ENCODE measurements at regions not wholly inside any gene's neighbourhood (a gene's known extent, or its start where the extent isn't known, plus 50 kb on each side); places are given as distances from the start of the nearest gene placed in this dataset.

DNA sequence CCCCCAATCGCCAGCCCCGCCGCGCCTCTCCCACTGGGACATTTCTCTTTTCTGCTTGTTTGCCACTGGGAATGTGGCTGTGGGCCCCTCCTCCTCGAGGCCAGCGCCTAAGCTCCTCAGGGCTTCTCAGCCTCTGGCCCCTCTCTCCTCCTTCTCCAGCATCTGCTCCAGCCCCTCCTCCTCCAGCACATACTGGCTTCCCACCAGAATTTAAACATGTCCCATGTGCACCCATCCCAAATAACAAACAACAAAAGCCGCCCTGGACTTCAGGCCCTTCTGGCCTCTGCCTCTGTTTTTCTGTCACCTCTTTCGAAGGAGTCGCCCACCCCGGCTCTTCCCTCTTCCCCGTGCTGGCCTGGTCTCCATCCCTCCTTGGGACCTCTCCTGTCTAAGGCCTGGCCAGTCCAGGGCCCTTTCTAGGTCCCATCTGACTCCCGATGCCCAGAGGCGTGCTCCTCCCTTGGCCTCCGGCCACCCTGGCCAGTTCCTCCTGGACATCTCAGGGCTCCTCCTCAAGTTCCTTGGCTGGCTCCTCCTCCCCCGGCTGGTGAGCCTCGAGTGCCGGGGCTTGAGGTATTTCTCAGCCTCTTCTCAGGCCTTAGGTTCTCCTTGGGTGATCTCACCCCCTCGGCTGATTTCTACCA, 94.6 kb upstream of the SLC6A6 start:
- DNase-seq: no peak
- TF ChIP-seq, protein P1, sequence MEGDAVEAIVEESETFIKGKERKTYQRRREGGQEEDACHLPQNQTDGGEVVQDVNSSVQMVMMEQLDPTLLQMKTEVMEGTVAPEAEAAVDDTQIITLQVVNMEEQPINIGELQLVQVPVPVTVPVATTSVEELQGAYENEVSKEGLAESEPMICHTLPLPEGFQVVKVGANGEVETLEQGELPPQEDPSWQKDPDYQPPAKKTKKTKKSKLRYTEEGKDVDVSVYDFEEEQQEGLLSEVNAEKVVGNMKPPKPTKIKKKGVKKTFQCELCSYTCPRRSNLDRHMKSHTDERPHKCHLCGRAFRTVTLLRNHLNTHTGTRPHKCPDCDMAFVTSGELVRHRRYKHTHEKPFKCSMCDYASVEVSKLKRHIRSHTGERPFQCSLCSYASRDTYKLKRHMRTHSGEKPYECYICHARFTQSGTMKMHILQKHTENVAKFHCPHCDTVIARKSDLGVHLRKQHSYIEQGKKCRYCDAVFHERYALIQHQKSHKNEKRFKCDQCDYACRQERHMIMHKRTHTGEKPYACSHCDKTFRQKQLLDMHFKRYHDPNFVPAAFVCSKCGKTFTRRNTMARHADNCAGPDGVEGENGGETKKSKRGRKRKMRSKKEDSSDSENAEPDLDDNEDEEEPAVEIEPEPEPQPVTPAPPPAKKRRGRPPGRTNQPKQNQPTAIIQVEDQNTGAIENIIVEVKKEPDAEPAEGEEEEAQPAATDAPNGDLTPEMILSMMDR (IDR thresholded peaks at IDR 0.05): no peak
- TF ChIP-seq POLR2AphosphoS5 (IDR thresholded peaks at IDR 0.05) (no peak), POLR2A (IDR thresholded peaks at IDR 0.05) (no peak), EP300 (IDR thresholded peaks at IDR 0.05) (no peak)

DNA sequence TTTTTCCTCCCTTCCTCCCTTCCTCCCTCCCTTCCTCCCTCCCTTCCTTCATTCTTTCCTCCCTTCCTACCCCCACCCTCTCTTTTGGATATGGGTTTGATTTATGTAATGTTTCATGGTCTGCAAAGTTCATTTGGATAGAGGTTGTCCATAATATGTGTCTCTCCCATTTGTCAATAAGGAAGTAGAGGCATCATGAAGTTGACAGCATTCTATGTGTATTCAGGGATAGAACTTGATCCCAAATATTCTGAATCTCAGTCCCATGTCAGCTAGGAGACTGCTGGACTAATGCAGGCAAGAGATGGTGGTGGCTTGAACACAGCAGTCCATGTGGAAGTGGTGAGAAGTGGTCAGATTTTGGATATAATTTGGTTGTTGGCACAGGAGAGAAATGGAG, 90.7 kb upstream of the SLC6A6 start:
- no peak overlapping the region for H3K4me3 ChIP-seq
- H3K36me3 ChIP-seq: no peaks in the 10 kb centered on the region
- peaks cover 0 to 4% (median 0%) of the 10 kb centered on the region in 3 donors for H3K27me3 ChIP-seq
- H3K4me1 ChIP-seq: no peaks in the 10 kb centered on the region
- intact Hi-C loops (cut with DNase I): no loop called here
- no peak for DNase-seq
- no peak for TF ChIP-seq EP300 (IDR thresholded peaks at IDR 0.05)
- no peak for TF ChIP-seq POLR2AphosphoS5 (IDR thresholded peaks at IDR 0.05)
- TF ChIP-seq, protein P1 (IDR thresholded peaks at IDR 0.05): no peak
- no peak overlapping the region for H3K27ac ChIP-seq
- no peaks in the 10 kb centered on the region for H3K9me3 ChIP-seq

More for the DNA sequence above, 94.6 kb upstream of the SLC6A6 start:
- H3K4me1 ChIP-seq: peaks cover 0 to 15% (median 7%) of the 10 kb centered on the region in 4 donors
- H3K9me3 ChIP-seq: no peaks in the 10 kb centered on the region
- intact Hi-C loops (cut with DNase I): no loop called here
- no peak overlapping the region for H3K4me3 ChIP-seq
- WGBS, 2 donors: 82 to 87% methylated on average over 18 of the region's 18 CpGs
- no peaks in the 10 kb centered on the region for H3K27me3 ChIP-seq
- no peak overlapping the region for H3K27ac ChIP-seq
- H3K36me3 ChIP-seq: no peaks in the 10 kb centered on the region

DNA sequence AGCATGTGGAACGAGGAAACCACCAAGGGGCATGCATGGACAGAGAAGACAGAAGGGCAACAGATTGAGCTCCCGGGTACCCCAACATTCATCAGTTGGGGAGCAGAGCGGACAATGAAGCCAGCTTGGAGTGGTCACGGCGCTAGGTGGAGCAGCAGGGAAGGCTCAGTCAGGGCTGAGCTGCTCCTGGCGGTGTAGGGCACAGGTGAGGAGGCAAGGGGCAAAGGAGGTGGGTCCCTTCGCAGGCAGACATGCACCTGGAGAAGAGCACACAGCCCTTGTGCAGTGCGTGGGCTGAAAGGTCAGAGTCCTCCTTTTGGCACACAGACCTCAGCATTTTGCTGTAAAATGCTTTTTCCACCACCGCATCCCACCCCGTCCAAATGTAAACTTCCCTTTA, 90.0 kb upstream of the SLC6A6 start:
- no peak overlapping the region for H3K27ac ChIP-seq
- 28 to 71% methylated on average over 10 of the region's 10 CpGs for WGBS, 2 donors
- peaks cover 0 to 4% (median 0%) of the 10 kb centered on the region in 3 donors for H3K27me3 ChIP-seq
- intact Hi-C loops (cut with DNase I): no loop called here
- H3K4me1 ChIP-seq: no peaks in the 10 kb centered on the region
- no peak overlapping the region for H3K4me3 ChIP-seq
- DNase-seq: no peak
- no peaks in the 10 kb centered on the region for H3K9me3 ChIP-seq
- no peaks in the 10 kb centered on the region for H3K36me3 ChIP-seq
- TF ChIP-seq, protein P1 (IDR thresholded peaks at IDR 0.05): no peak
- TF ChIP-seq POLR2AphosphoS5 (IDR thresholded peaks at IDR 0.05) (no peak), POLR2A (IDR thresholded peaks at IDR 0.05) (no peak), EP300 (IDR thresholded peaks at IDR 0.05) (no peak)

DNA sequence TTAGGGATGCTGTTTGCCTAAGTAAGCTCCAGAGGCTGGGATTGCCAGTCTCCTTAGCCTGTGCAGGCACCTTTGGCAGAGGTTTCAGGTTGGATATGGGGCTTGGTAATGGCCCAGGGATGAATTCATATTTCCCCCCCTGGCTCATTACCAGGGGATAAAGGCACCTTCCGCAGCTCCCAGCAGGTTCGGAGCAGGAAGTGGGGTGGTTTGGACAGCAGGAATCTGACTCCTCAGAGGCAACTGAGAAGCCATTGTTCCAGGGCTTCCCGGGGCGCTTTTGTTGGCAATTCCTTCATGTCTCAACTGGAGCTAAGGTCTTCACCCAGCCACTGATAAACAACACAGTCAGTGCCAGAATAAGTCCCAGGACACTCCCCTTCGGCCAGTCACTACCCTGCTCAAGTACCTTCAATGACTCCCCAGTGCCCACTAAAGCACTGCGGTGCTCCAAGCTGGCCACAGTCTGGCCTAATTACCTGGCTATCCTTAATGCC, 85.3 kb upstream of the SLC6A6 start:
- TF ChIP-seq, protein P1 (IDR thresholded peaks at IDR 0.05): no peak
- no peak for TF ChIP-seq POLR2AphosphoS5 (IDR thresholded peaks at IDR 0.05)
- no peak for TF ChIP-seq POLR2A (IDR thresholded peaks at IDR 0.05)
- no peak for TF ChIP-seq EP300 (IDR thresholded peaks at IDR 0.05)
- no peaks in the 10 kb centered on the region for H3K4me1 ChIP-seq
- WGBS, 2 donors: 30 to 76% methylated on average over 6 of the region's 6 CpGs
- peaks cover 0 to 4% (median 0%) of the 10 kb centered on the region in 3 donors for H3K27me3 ChIP-seq
- no peak for DNase-seq
- no peak overlapping the region for H3K27ac ChIP-seq
- H3K36me3 ChIP-seq: no peaks in the 10 kb centered on the region
- H3K4me3 ChIP-seq: no peak overlapping the region
- intact Hi-C loops (cut with DNase I): no loop called here
- no peaks in the 10 kb centered on the region for H3K9me3 ChIP-seq

DNA sequence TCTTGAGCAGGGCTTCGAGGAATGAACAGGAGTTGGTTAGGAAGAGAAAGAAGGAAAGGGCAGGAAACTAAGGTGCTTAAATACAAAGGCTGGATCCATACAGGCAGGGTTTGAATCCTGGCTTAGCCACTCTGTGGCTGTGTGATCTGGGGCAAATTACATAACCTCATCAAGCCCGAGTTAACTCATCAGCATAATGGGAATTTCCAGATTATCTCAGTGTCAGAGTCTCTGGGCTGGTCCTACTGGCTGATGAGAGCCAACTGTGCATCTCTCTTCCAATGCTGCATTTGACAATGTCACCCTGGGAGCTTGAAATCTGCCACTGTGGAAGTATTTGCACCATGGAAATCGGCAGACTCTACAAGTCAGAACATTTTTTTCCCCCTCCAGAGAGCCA, 83.8 kb upstream of the SLC6A6 start:
- Histone ChIP-seq H3K27me3 (peaks cover 0 to 2% (median 0%) of the 10 kb centered on the region in 3 donors), H3K27ac (no peak overlapping the region), H3K36me3 (no peaks in the 10 kb centered on the region), H3K9me3 (no peaks in the 10 kb centered on the region), H3K4me1 (no peaks in the 10 kb centered on the region), H3K4me3 (no peak overlapping the region)
- 86 to 88% methylated on average over 3 of the region's 3 CpGs for WGBS, 2 donors
- TF ChIP-seq POLR2AphosphoS5 (IDR thresholded peaks at IDR 0.05): no peak
- TF ChIP-seq POLR2A (IDR thresholded peaks at IDR 0.05): no peak
- TF ChIP-seq, protein P1 (IDR thresholded peaks at IDR 0.05): no peak
- TF ChIP-seq EP300 (IDR thresholded peaks at IDR 0.05): no peak
- DNase-seq: no peak
- intact Hi-C loops (cut with DNase I): no loop called here
